ENCODE measurements at regions not wholly inside any gene's neighbourhood (a gene's known extent, or its start where the extent isn't known, plus 50 kb on each side); places are given as distances from the start of the nearest gene placed in this dataset.

GRCh38 chr1:76764638-76765454 lies 102.4 kb upstream of the ST6GALNAC5 start:
- DNase-seq: peak; percentile 66

GRCh38 chr1:76766381-76766780 lies 100.9 kb upstream of the ST6GALNAC5 start:
- DNase-seq: no peak

GRCh38 chr1:76769911-76770310 lies 97.4 kb upstream of the ST6GALNAC5 start:
- DNase-seq: no peak

- no peak for DNase-seq
These were observed 96.3 kb upstream of the ST6GALNAC5 start for GRCh38 chr1:76770979-76771378.

GRCh38 chr1:76781447-76781846 lies 85.8 kb upstream of the ST6GALNAC5 start:
- DNase-seq: no peak

- DNase-seq: no peak
These were observed 84.5 kb upstream of the ST6GALNAC5 start for GRCh38 chr1:76782809-76783208.

- DNase-seq: no peak
These were observed 82.8 kb upstream of the ST6GALNAC5 start for GRCh38 chr1:76784502-76784901.

- DNase-seq: no peak
These were observed 81.1 kb upstream of the ST6GALNAC5 start for GRCh38 chr1:76786222-76786621.

GRCh38 chr1:76793594-76793993 lies 73.7 kb upstream of the ST6GALNAC5 start:
- DNase-seq: no peak

- DNase-seq: no peak
These were observed 67.6 kb upstream of the ST6GALNAC5 start for GRCh38 chr1:76799700-76800099.

- DNase-seq: no peak
These were observed 65.2 kb upstream of the ST6GALNAC5 start for GRCh38 chr1:76802094-76802493.

GRCh38 chr1:76807543-76808260 lies 59.6 kb upstream of the ST6GALNAC5 start:
- DNase-seq: no peak
